Right atrium auricular region (tissue), 2 donors: ENCODE measurements at regions not wholly inside any gene's neighbourhood (a gene's known extent, or its start where the extent isn't known, plus 50 kb on each side); places are given as distances from the start of the nearest gene placed in this dataset.

ENCODE experiments used
- DNase-seq: peaks from one replicate; pipeline ENCODE4 v3.0.0-alpha.2; 2019; ENCODE audit warnings: low spot score
- H3K27ac ChIP-seq, 2 donors: fragments of 200-600 bp; sonication (generic); 1 replicate in 1 of 2; 2 replicates in 1 of 2; pipeline ENCODE4 v1.5.1; 2016 to 2019
- H3K27me3 ChIP-seq, 2 donors: fragments of 200-600 bp; sonication (generic); one replicate each; pipeline versions ENCODE4 v1.5.1 to v1.6.0; 2017 to 2019
- H3K36me3 ChIP-seq: fragments of 200-600 bp; sonication (generic); one replicate; pipeline ENCODE4 v1.5.1; 2016
- H3K4me1 ChIP-seq, 2 donors: fragments of 200-600 bp; sonication (generic); one replicate each; pipeline versions ENCODE4 v1.5.1 to v1.6.0; 2017 to 2019
- H3K4me3 ChIP-seq, 2 donors: fragments of 200-600 bp; sonication (generic); 1 replicate in 1 of 2; 2 replicates in 1 of 2; pipeline ENCODE4 v1.5.1; 2017 to 2019; ENCODE audit warnings: mild to moderate bottlenecking in 1 of 2, moderate library complexity in 1 of 2
- H3K9me3 ChIP-seq, 2 donors: fragments of 200-600 bp; sonication (generic); one replicate each; pipeline ENCODE4 v1.5.1; 2019
- CTCF ChIP-seq, 2 donors: fragments of 200-600 bp; sonication (generic); IDR thresholded peaks; one replicate each; pipeline ENCODE4 v1.5.1; 2019; ENCODE audit warnings: antibody characterized with exemption in 2 of 2

GRCh38 chr4:13977746-13978145 lies 350.2 kb upstream of the BOD1L1 start:
- H3K4me1 ChIP-seq: no peaks in the 10 kb centered on the region
- DNase-seq: no peak
- no peaks in the 10 kb centered on the region for H3K9me3 ChIP-seq
- TF ChIP-seq CTCF (IDR thresholded peaks at IDR 0.05): no peak
- no peaks in the 10 kb centered on the region for H3K27me3 ChIP-seq
- no peak overlapping the region for H3K27ac ChIP-seq
- no peak overlapping the region for H3K4me3 ChIP-seq
- H3K36me3 ChIP-seq: no peaks in the 10 kb centered on the region

GRCh38 chr4:13980317-13981310 lies 353.1 kb upstream of the BOD1L1 start:
- no peak overlapping the region for H3K4me3 ChIP-seq
- TF ChIP-seq CTCF (IDR thresholded peaks at IDR 0.05): no peak
- no peaks in the 10 kb centered on the region for H3K36me3 ChIP-seq
- H3K9me3 ChIP-seq: no peaks in the 10 kb centered on the region
- H3K27me3 ChIP-seq: no peaks in the 10 kb centered on the region
- no peak for DNase-seq
- H3K27ac ChIP-seq: no peak overlapping the region
- peaks cover 0 to 3% of the 10 kb centered on the region in 2 donors for H3K4me1 ChIP-seq

DNA sequence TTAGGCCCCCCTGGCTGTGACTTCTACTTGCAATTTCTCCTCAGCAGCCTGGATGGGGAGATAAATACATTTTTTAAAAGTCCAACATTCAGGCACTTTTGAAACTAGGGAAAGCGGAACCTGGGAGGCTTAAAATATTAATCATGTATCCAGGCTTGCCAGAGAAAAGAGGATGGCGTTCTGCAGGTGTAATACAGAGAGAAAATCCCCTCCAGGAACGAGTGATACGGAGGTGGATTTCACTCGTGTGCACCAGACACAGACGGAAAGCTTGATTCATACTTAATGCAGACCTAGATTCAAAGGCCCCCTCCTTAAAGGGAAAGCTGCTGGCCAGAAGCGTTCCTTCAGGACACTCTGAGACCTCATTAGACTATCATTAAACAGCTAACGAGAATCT lies 354.0 kb upstream of the BOD1L1 start:
- H3K4me3 ChIP-seq: no peak overlapping the region

GRCh38 chr4:13982010-13982409 lies 354.5 kb upstream of the BOD1L1 start:
- Histone ChIP-seq H3K4me3 (no peak overlapping the region), H3K36me3 (no peaks in the 10 kb centered on the region), H3K4me1 (peaks cover 0 to 9% of the 10 kb centered on the region in 2 donors), H3K27me3 (no peaks in the 10 kb centered on the region), H3K27ac (no peak overlapping the region), H3K9me3 (no peaks in the 10 kb centered on the region)
- DNase-seq: no peak
- TF ChIP-seq CTCF (IDR thresholded peaks at IDR 0.05): no peak

More for the DNA sequence above, 354.0 kb upstream of the BOD1L1 start:
- no peak for DNase-seq
- TF ChIP-seq CTCF (IDR thresholded peaks at IDR 0.05): no peak
- H3K4me1 ChIP-seq: peaks cover 0 to 9% of the 10 kb centered on the region in 2 donors
- no peaks in the 10 kb centered on the region for H3K36me3 ChIP-seq
- H3K9me3 ChIP-seq: no peaks in the 10 kb centered on the region
- no peak overlapping the region for H3K27ac ChIP-seq
- H3K27me3 ChIP-seq: no peaks in the 10 kb centered on the region

- no peak for DNase-seq
- no peak overlapping the region for H3K27ac ChIP-seq
- no peak overlapping the region for H3K4me3 ChIP-seq
- no peaks in the 10 kb centered on the region for H3K27me3 ChIP-seq
- TF ChIP-seq CTCF (IDR thresholded peaks at IDR 0.05): no peak
- H3K4me1 ChIP-seq: peaks cover 0 to 9% of the 10 kb centered on the region in 2 donors
- no peaks in the 10 kb centered on the region for H3K9me3 ChIP-seq
- H3K36me3 ChIP-seq: no peaks in the 10 kb centered on the region
These were observed 355.8 kb upstream of the BOD1L1 start for GRCh38 chr4:13983189-13983790.
